SKM-1 treated with dmso at 0.1 percent for 144 hours (cell line): ENCODE measurements at regions not wholly inside any gene's neighbourhood (a gene's known extent, or its start where the extent isn't known, plus 50 kb on each side); places are given as distances from the start of the nearest gene placed in this dataset.
A peak's percentile ranks its signal among the peaks of the same experiment; 100 is the strongest.

Experiments used
- DNase-seq: peaks from one replicate; lab custom pipeline; 2025; ENCODE audit not compliant: unreplicated experiment; lab: John Stamatoyannopoulos, UW

- DNase-seq: no peak
Observed at GRCh38 chr2:34069604-34070003, 470.5 kb upstream of the FAM98A start.

- DNase-seq: no peak
Observed at GRCh38 chr2:34050413-34050812, 451.3 kb upstream of the FAM98A start.

GRCh38 chr2:34045101-34045655 lies 446.1 kb upstream of the FAM98A start:
- DNase-seq: no peak

GRCh38 chr2:34037886-34038285 lies 438.8 kb upstream of the FAM98A start:
- DNase-seq: no peak

GRCh38 chr2:34037157-34037556 lies 438.1 kb upstream of the FAM98A start:
- DNase-seq: no peak

GRCh38 chr2:34031097-34031496 lies 432.0 kb upstream of the FAM98A start:
- no peak for DNase-seq

GRCh38 chr2:34030273-34030672 lies 431.2 kb upstream of the FAM98A start:
- no peak for DNase-seq

- DNase-seq: no peak
Observed at GRCh38 chr2:34029073-34029472, 430.0 kb upstream of the FAM98A start.

GRCh38 chr2:34025196-34025595 lies 426.1 kb upstream of the FAM98A start:
- DNase-seq: no peak

GRCh38 chr2:34012715-34013302 lies 413.7 kb upstream of the FAM98A start:
- peak; percentile 36 for DNase-seq

- no peak for DNase-seq
Observed at GRCh38 chr2:34011684-34012083, 412.6 kb upstream of the FAM98A start.

GRCh38 chr2:34005901-34006300 lies 406.8 kb upstream of the FAM98A start:
- DNase-seq: no peak

- DNase-seq: no peak
Observed at GRCh38 chr2:34004936-34005335, 405.8 kb upstream of the FAM98A start.

- peak; percentile 13 for DNase-seq
Observed at GRCh38 chr2:34003795-34004194, 404.7 kb upstream of the FAM98A start.

GRCh38 chr2:34001557-34001956 lies 402.5 kb upstream of the FAM98A start:
- no peak for DNase-seq

GRCh38 chr2:33984131-33984530 lies 385.0 kb upstream of the FAM98A start:
- no peak for DNase-seq

GRCh38 chr2:33978471-33978870 lies 379.4 kb upstream of the FAM98A start:
- no peak for DNase-seq

GRCh38 chr2:33975498-33975897 lies 376.4 kb upstream of the FAM98A start:
- no peak for DNase-seq

- no peak for DNase-seq
Observed at GRCh38 chr2:33967103-33967502, 368.0 kb upstream of the FAM98A start.

GRCh38 chr2:33958591-33958990 lies 359.5 kb upstream of the FAM98A start:
- DNase-seq: no peak

- no peak for DNase-seq
Observed at GRCh38 chr2:33949371-33949770, 350.3 kb upstream of the FAM98A start.

GRCh38 chr2:33946193-33946592 lies 347.1 kb upstream of the FAM98A start:
- DNase-seq: no peak

GRCh38 chr2:33933203-33933602 lies 334.1 kb upstream of the FAM98A start:
- DNase-seq: no peak
